H1 (cell line): ENCODE measurements at regions not wholly inside any gene's neighbourhood (a gene's known extent, or its start where the extent isn't known, plus 50 kb on each side); places are given as distances from the start of the nearest gene placed in this dataset.

Source experiments
- CTCF ChIA-PET: fragments of 300-600 bp; sonication (Branson Sonifier 250); formaldehyde crosslinking; loops from one replicate; lab custom pipeline; 2021; ENCODE audit not compliant: partially characterized antibody; lab: Charles Lee
- POLR2A ChIA-PET: fragments of 300-600 bp; sonication (Branson Sonifier 250); formaldehyde crosslinking; loops from one replicate; lab custom pipeline; 2021; ENCODE audit warnings: inconsistent platforms; ENCODE audit not compliant: partially characterized antibody; lab: Charles Lee
- DNase-seq, 2 experiments: peaks; one replicate each; pipeline versions ENCODE4 v3.0.0 to v3.0.0-alpha.2; 2010 to 2022; ENCODE audit warnings: low spot score in 2 of 2, low read depth in 1 of 2, mixed read lengths in 1 of 2
- FAIRE-seq: peaks from 2 replicates; lab custom pipeline; 2011; peaks lifted over from hg19 to GRCh38; lab: Jason Lieb, UNC
- H2AFZ ChIP-seq: 2 replicates; pipeline ENCODE4 v1.8.1; 2012; ENCODE audit warnings: low read length, inconsistent platforms
- H2AK5ac ChIP-seq: 2 replicates; pipeline ENCODE4 v1.6.1; 2013; ENCODE audit warnings: low read depth, low read length
- H2BK120ac ChIP-seq: replicated peaks from 2 replicates; pipeline ENCODE3; 2013; ENCODE audit warnings: low read depth, low read length, inconsistent platforms
- H2BK12ac ChIP-seq: 2 replicates; pipeline ENCODE4 v1.6.1; 2013; ENCODE audit warnings: low read depth, low read length
- H2BK15ac ChIP-seq: 2 replicates; pipeline ENCODE4 v1.6.1; 2013; ENCODE audit warnings: low read length
- H2BK20ac ChIP-seq: 2 replicates; pipeline ENCODE4 v1.6.1; 2013; ENCODE audit warnings: low read length
- H2BK5ac ChIP-seq: 2 replicates; pipeline ENCODE4 v1.6.1; 2013; ENCODE audit warnings: low read depth, low read length
- H3K14ac ChIP-seq: 2 replicates; pipeline ENCODE4 v1.6.1; 2013; ENCODE audit warnings: inconsistent platforms; ENCODE audit not compliant: insufficient read length
- H3K18ac ChIP-seq: 2 replicates; pipeline ENCODE4 v1.6.1; 2013; ENCODE audit warnings: low read length; ENCODE audit errors: extremely low read depth
- H3K23ac ChIP-seq: 2 replicates; pipeline ENCODE4 v1.6.1; 2013; ENCODE audit warnings: inconsistent platforms; ENCODE audit not compliant: insufficient read length
- H3K23me2 ChIP-seq: 2 replicates; pipeline ENCODE4 v1.6.1; 2013; ENCODE audit warnings: low read depth, low read length
- H3K27ac ChIP-seq: 2 replicates; pipeline ENCODE4 v1.6.1; 2011; ENCODE audit warnings: low read depth, low read length, inconsistent platforms
- H3K27me3 ChIP-seq, 4 experiments: replicated peaks in 1 of 4; 1 replicate in 1 of 4; 2 replicates in 3 of 4; pipeline versions ENCODE4 v1.6.1 to v1.8.1; 2011 to 2013; ENCODE audit warnings: low read length in 3 of 4, mild to moderate bottlenecking in 3 of 4, inconsistent platforms in 2 of 4, mixed read lengths in 2 of 4, moderate library complexity in 1 of 4; ENCODE audit not compliant: control insufficient read depth in 3 of 4, insufficient read depth in 3 of 4; ENCODE audit errors: extremely low read depth in 1 of 4
- H3K36me3 ChIP-seq, 4 experiments: 2 replicates each; pipeline versions ENCODE4 v1.6.1 to v1.8.1; 2011 to 2013; ENCODE audit warnings: mild to moderate bottlenecking in 4 of 4, low read length in 3 of 4, moderate library complexity in 2 of 4, control low read depth in 1 of 4, inconsistent platforms in 1 of 4; ENCODE audit not compliant: insufficient read depth in 4 of 4, control insufficient read depth in 2 of 4
- H3K4ac ChIP-seq: replicated peaks from 2 replicates; pipeline ENCODE3; 2013; ENCODE audit warnings: low read length, low read depth, mixed read lengths, inconsistent platforms; ENCODE audit not compliant: insufficient read length
- H3K4me1 ChIP-seq, 4 experiments: replicated peaks in 1 of 4; 1 replicate in 1 of 4; 2 replicates in 3 of 4; pipeline versions ENCODE4 v1.6.1 to v1.8.1; 2011 to 2013; ENCODE audit warnings: low read length in 3 of 4, inconsistent platforms in 2 of 4, mixed read lengths in 1 of 4; ENCODE audit not compliant: insufficient read depth in 4 of 4, control insufficient read depth in 3 of 4
- H3K4me2 ChIP-seq, 2 experiments: 2 replicates each; pipeline versions ENCODE4 v1.6.1 to v1.8.1; 2011 to 2013; ENCODE audit warnings: low read depth in 2 of 2, low read length in 2 of 2, control low read depth in 1 of 2, inconsistent platforms in 1 of 2, mild to moderate bottlenecking in 1 of 2; ENCODE audit not compliant: insufficient read depth in 1 of 2
- H3K4me3 ChIP-seq, 4 experiments: fragments of 200-600, 300-600 bp in 1 of 4; sonication (generic), shearing (Covaris generic), sonication (Bioruptor Twin) in 1 of 4; 2 replicates each; pipeline versions ENCODE4 v1.5.1 to v1.8.1; 2011 to 2016; ENCODE audit warnings: low read length in 4 of 4, low read depth in 3 of 4, control low read depth in 2 of 4, inconsistent platforms in 2 of 4, mild to moderate bottlenecking in 2 of 4, mixed read lengths in 1 of 4, moderate library complexity in 1 of 4; ENCODE audit not compliant: insufficient read depth in 2 of 4; ENCODE audit errors: extremely low read depth in 1 of 4
- H3K56ac ChIP-seq: replicated peaks from 2 replicates; pipeline ENCODE3; 2013; ENCODE audit warnings: low read depth, mild to moderate bottlenecking, mixed read lengths, low read length, inconsistent platforms; ENCODE audit not compliant: insufficient read length
- H3K79me1 ChIP-seq: 2 replicates; pipeline ENCODE4 v1.6.1; 2013; ENCODE audit warnings: low read depth, low read length, control low read depth
- H3K79me2 ChIP-seq, 2 experiments: 2 replicates each; pipeline versions ENCODE4 v1.6.1 to v1.8.1; 2012 to 2013; ENCODE audit warnings: low read length in 2 of 2, mild to moderate bottlenecking in 2 of 2, inconsistent platforms in 1 of 2; ENCODE audit not compliant: insufficient read depth in 2 of 2, control insufficient read depth in 1 of 2
- H3K9ac ChIP-seq, 4 experiments: replicated peaks in 1 of 4; 1 replicate in 1 of 4; 2 replicates in 3 of 4; pipeline versions ENCODE4 v1.6.1 to v1.8.1; 2011 to 2013; ENCODE audit warnings: low read depth in 3 of 4, low read length in 3 of 4, control low read depth in 2 of 4, mild to moderate bottlenecking in 2 of 4, moderate library complexity in 2 of 4, inconsistent platforms in 1 of 4; ENCODE audit errors: extremely low read depth in 1 of 4
- H3K9me3 ChIP-seq, 2 experiments: 2 replicates each; pipeline versions ENCODE4 v1.6.1 to v1.8.1; 2012 to 2013; ENCODE audit warnings: mild to moderate bottlenecking in 2 of 2, moderate library complexity in 2 of 2, control low read depth in 1 of 2, inconsistent platforms in 1 of 2, low read depth in 1 of 2, low read length in 1 of 2, mixed read lengths in 1 of 2; ENCODE audit not compliant: insufficient read depth in 2 of 2
- H4K20me1 ChIP-seq, 2 experiments: replicated peaks in 1 of 2; 2 replicates each; pipeline versions ENCODE3 to v1.8.1; 2011 to 2013; ENCODE audit warnings: inconsistent platforms in 2 of 2, low read length in 2 of 2, mild to moderate bottlenecking in 1 of 2; ENCODE audit not compliant: insufficient read depth in 2 of 2, control insufficient read depth in 1 of 2
- H4K5ac ChIP-seq: 2 replicates; pipeline ENCODE4 v1.6.1; 2013; ENCODE audit warnings: low read length, low read depth, mixed read lengths, inconsistent platforms; ENCODE audit not compliant: insufficient read length
- H4K8ac ChIP-seq: 2 replicates; pipeline ENCODE4 v1.8.0; 2013; ENCODE audit warnings: mild to moderate bottlenecking, moderate library complexity, low read length, inconsistent platforms; ENCODE audit not compliant: insufficient read depth; ENCODE audit errors: extremely low read depth
- H4K91ac ChIP-seq: replicated peaks from 2 replicates; pipeline ENCODE3; 2013; ENCODE audit warnings: low read length, mixed read lengths, inconsistent platforms; ENCODE audit not compliant: insufficient read length
- EZH2 ChIP-seq: fragments of 200-600 bp; sonication (generic); IDR thresholded peaks from 2 replicates; pipeline ENCODE4 v1.7.1; 2012; ENCODE audit warnings: low read depth, mild to moderate bottlenecking, moderate library complexity, low read length, inconsistent platforms; ENCODE audit not compliant: severe bottlenecking
- JUND ChIP-seq: IDR thresholded peaks from 2 replicates; pipeline ENCODE4 v1.6.1; 2011; ENCODE audit warnings: mild to moderate bottlenecking, improper control_type of control experiment, low read length
- SIN3A ChIP-seq, 2 experiments: IDR thresholded peaks in 1 of 2; conservative IDR thresholded peaks in 1 of 2; 2 replicates each; pipeline ENCODE4 v1.6.1; 2011 to 2012; ENCODE audit warnings: low read length in 2 of 2, improper control_type of control experiment in 1 of 2, low read depth in 1 of 2, mild to moderate bottlenecking in 1 of 2
- TAF7 ChIP-seq: optimal IDR thresholded peaks from 2 replicates; pipeline ENCODE3; 2011; ENCODE audit warnings: low read depth, mild to moderate bottlenecking, inconsistent platforms, low read length, moderate library complexity, borderline replicate concordance
- ZNF274 ChIP-seq: IDR thresholded peaks from 2 replicates; pipeline ENCODE4 v1.7.0; 2012; ENCODE audit warnings: low read length, borderline replicate concordance; ENCODE audit errors: extremely low read depth
- WGBS, 2 experiments: shearing (Covaris generic) in 1 of 2; methylation state at CpG; one replicate each; pipeline versions ENCODE4 v1.1.6 to v1.1.7; 2013 to 2015; ENCODE audit warnings: low lambda C conversion rate in 2 of 2, mixed read lengths in 2 of 2, inconsistent platforms in 1 of 2, low coverage in 1 of 2, missing lambda C conversion rate in 1 of 2; ENCODE audit not compliant: insufficient replicate concordance in 2 of 2, insufficient coverage in 1 of 2, insufficient read length in 1 of 2; ENCODE audit errors: extremely low coverage in 1 of 2, missing lambda C conversion rate in 1 of 2; 5-methylcytosine and 5-hydroxymethylcytosine counted together
- TF ChIP-seq, protein P1 (sequence below): IDR thresholded peaks from 2 replicates; pipeline ENCODE4 v1.6.1; 2011; ENCODE audit warnings: low read depth, mild to moderate bottlenecking, low read length; ENCODE audit not compliant: insufficient read depth
- TF ChIP-seq, protein P2 (sequence below): IDR thresholded peaks from 2 replicates; pipeline ENCODE4 v1.6.1; 2011; ENCODE audit warnings: low read length, improper control_type of control experiment
- TF ChIP-seq, protein P3 (sequence below): IDR thresholded peaks from 2 replicates; pipeline ENCODE4 v1.6.1; 2012; ENCODE audit warnings: inconsistent platforms
- TF ChIP-seq, protein P4 (sequence below), 3 experiments: IDR thresholded peaks; 1 replicate in 2 of 3; 2 replicates in 1 of 3; pipeline versions ENCODE4 v1.5.1 to v1.6.1; 2011; ENCODE audit warnings: low read length in 3 of 3, mild to moderate bottlenecking in 3 of 3, inconsistent platforms in 2 of 3, low read depth in 1 of 3, moderate library complexity in 1 of 3; ENCODE audit not compliant: insufficient read depth in 1 of 3; ENCODE audit errors: control extremely low read depth in 1 of 3

DNA sequence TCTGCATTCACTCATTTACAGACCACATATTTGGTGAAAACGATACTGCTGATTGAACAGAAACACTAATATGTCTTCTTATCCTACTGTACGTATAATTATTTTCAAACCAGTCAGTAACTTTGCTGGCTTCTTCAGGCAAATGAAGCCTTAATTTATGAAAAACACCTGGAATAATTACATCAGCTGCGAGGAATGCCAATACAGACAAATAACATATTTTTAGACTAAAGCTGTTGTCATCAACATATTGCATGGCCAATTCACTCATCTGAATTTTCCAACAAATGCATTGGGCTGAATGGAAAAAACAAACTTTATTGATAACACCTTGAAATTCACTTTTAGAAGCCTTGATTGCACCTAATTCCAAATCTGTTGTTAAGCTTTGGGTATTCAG is 165.9 kb downstream of the HLX start:
- H2AFZ ChIP-seq, result no peak overlapping the region
- H3K79me1 ChIP-seq, result no peaks in the 10 kb centered on the region
- no peaks in the 10 kb centered on the region for H3K4me1 ChIP-seq
- H3K9ac ChIP-seq, result no peak overlapping the region
- H3K56ac ChIP-seq, result no peak overlapping the region
- no peak overlapping the region for H4K91ac ChIP-seq
- no peak overlapping the region for H3K14ac ChIP-seq
- H3K18ac ChIP-seq, result no peak overlapping the region
- FAIRE-seq (no peak), DNase-seq (no peak)
- H3K9me3 ChIP-seq, result no peaks in the 10 kb centered on the region
- no peak overlapping the region for H2BK12ac ChIP-seq
- no peak overlapping the region for H2BK120ac ChIP-seq
- H2AK5ac ChIP-seq, result no peak overlapping the region
- CTCF ChIA-PET, result no interaction called here
- no peak overlapping the region for H3K23ac ChIP-seq
- no peak overlapping the region for H3K4me2 ChIP-seq
- no peak overlapping the region for H3K4ac ChIP-seq
- no peak overlapping the region for H3K4me3 ChIP-seq
- no peaks in the 10 kb centered on the region for H3K36me3 ChIP-seq
- no peak overlapping the region for H2BK5ac ChIP-seq
- no peaks in the 10 kb centered on the region for H3K27me3 ChIP-seq
- H4K5ac ChIP-seq, result no peak overlapping the region
- H3K23me2 ChIP-seq, result no peaks in the 10 kb centered on the region
- H3K27ac ChIP-seq, result no peak overlapping the region
- H2BK20ac ChIP-seq, result no peak overlapping the region
- H2BK15ac ChIP-seq, result no peak overlapping the region
- 89% methylated on average over 3 of the region's 3 CpGs; no CpG with 5 or more reads in 1 of the 2 experiments for WGBS, 2 experiments
- H4K20me1 ChIP-seq, result no peaks in the 10 kb centered on the region
- POLR2A ChIA-PET, result no interaction called here
- no peak overlapping the region for H4K8ac ChIP-seq
- H3K79me2 ChIP-seq, result no peaks in the 10 kb centered on the region
- TF ChIP-seq, protein P1, sequence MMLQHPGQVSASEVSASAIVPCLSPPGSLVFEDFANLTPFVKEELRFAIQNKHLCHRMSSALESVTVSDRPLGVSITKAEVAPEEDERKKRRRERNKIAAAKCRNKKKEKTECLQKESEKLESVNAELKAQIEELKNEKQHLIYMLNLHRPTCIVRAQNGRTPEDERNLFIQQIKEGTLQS, result no peak
- no peak for TF ChIP-seq ZNF274
- no peak for TF ChIP-seq TAF7
- TF ChIP-seq JUND, result no peak
- TF ChIP-seq, protein P2, sequence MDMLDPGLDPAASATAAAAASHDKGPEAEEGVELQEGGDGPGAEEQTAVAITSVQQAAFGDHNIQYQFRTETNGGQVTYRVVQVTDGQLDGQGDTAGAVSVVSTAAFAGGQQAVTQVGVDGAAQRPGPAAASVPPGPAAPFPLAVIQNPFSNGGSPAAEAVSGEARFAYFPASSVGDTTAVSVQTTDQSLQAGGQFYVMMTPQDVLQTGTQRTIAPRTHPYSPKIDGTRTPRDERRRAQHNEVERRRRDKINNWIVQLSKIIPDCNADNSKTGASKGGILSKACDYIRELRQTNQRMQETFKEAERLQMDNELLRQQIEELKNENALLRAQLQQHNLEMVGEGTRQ, result no peak
- TF ChIP-seq SIN3A (conservative IDR thresholded peaks at IDR 0.05 in 1 of 2, IDR thresholded peaks at IDR 0.05 in 1 of 2; ENCODE audit: low read depth in 1 of 2, low read length in 2 of 2), result no peak
- TF ChIP-seq, protein P3, sequence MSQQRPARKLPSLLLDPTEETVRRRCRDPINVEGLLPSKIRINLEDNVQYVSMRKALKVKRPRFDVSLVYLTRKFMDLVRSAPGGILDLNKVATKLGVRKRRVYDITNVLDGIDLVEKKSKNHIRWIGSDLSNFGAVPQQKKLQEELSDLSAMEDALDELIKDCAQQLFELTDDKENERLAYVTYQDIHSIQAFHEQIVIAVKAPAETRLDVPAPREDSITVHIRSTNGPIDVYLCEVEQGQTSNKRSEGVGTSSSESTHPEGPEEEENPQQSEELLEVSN, result no peak
- TF ChIP-seq EZH2, result no peak
- TF ChIP-seq, protein P4, sequence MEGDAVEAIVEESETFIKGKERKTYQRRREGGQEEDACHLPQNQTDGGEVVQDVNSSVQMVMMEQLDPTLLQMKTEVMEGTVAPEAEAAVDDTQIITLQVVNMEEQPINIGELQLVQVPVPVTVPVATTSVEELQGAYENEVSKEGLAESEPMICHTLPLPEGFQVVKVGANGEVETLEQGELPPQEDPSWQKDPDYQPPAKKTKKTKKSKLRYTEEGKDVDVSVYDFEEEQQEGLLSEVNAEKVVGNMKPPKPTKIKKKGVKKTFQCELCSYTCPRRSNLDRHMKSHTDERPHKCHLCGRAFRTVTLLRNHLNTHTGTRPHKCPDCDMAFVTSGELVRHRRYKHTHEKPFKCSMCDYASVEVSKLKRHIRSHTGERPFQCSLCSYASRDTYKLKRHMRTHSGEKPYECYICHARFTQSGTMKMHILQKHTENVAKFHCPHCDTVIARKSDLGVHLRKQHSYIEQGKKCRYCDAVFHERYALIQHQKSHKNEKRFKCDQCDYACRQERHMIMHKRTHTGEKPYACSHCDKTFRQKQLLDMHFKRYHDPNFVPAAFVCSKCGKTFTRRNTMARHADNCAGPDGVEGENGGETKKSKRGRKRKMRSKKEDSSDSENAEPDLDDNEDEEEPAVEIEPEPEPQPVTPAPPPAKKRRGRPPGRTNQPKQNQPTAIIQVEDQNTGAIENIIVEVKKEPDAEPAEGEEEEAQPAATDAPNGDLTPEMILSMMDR (IDR thresholded peaks at IDR 0.05; ENCODE audit: control extremely low read depth in 1 of 3, insufficient read depth in 1 of 3, low read depth in 1 of 3, low read length in 3 of 3), result no peak
